ENCODE measurements at regions not wholly inside any gene's neighbourhood (a gene's known extent, or its start where the extent isn't known, plus 50 kb on each side); places are given as distances from the start of the nearest gene placed in this dataset.
"Not testable (repeated sequence)": the region's sequence is repeated elsewhere in the genome, so short reads cannot be mapped to it uniquely, and the experiment has no call there.

GRCh38 chr4:175330236-175330635 is 412.1 kb downstream of the ADAM29 start:
- 95% methylated on average over 2 of the region's 2 CpGs for WGBS
- TF ChIP-seq POLR2AphosphoS5 (IDR thresholded peaks at IDR 0.05) (no peak), EP300 (IDR thresholded peaks at IDR 0.05) (no peak), POLR2A (IDR thresholded peaks at IDR 0.05) (no peak), CTCF (IDR thresholded peaks at IDR 0.05) (no peak)
- Histone ChIP-seq H3K36me3 (no peaks in the 10 kb centered on the region), H3K4me1 (no peaks in the 10 kb centered on the region), H3K27ac (no peak overlapping the region), H3K9me3 (no peaks in the 10 kb centered on the region), H3K27me3 (no peaks in the 10 kb centered on the region), H3K4me3 (no peak overlapping the region)
- no peak for DNase-seq (ENCODE audit: low spot score in 2 of 2)

- WGBS, result 88% methylated on average over 2 of the region's 2 CpGs
- Histone ChIP-seq H3K36me3 (no peaks in the 10 kb centered on the region), H3K27ac (no peak overlapping the region), H3K4me3 (no peak overlapping the region), H3K27me3 (no peaks in the 10 kb centered on the region), H3K9me3 (no peaks in the 10 kb centered on the region), H3K4me1 (no peaks in the 10 kb centered on the region)
- no peak for DNase-seq (ENCODE audit: low spot score in 2 of 2)
- TF ChIP-seq POLR2AphosphoS5 (IDR thresholded peaks at IDR 0.05) (no peak), EP300 (IDR thresholded peaks at IDR 0.05) (no peak), POLR2A (IDR thresholded peaks at IDR 0.05) (no peak), CTCF (IDR thresholded peaks at IDR 0.05) (no peak)
Observed at GRCh38 chr4:175330652-175331051, 412.5 kb downstream of the ADAM29 start.

GRCh38 chr4:175335331-175335730 is 417.2 kb downstream of the ADAM29 start:
- no peak overlapping the region for H3K4me3 ChIP-seq
- no peaks in the 10 kb centered on the region for H3K4me1 ChIP-seq
- TF ChIP-seq EP300 (IDR thresholded peaks at IDR 0.05) (no peak), CTCF (IDR thresholded peaks at IDR 0.05) (no peak), POLR2A (IDR thresholded peaks at IDR 0.05) (no peak), POLR2AphosphoS5 (IDR thresholded peaks at IDR 0.05) (no peak)
- DNase-seq (ENCODE audit: low spot score in 2 of 2), result no peak
- no peak overlapping the region for H3K27ac ChIP-seq
- no peaks in the 10 kb centered on the region for H3K27me3 ChIP-seq
- H3K9me3 ChIP-seq, result no peaks in the 10 kb centered on the region
- no peaks in the 10 kb centered on the region for H3K36me3 ChIP-seq

GRCh38 chr4:175336570-175336969 is 418.4 kb downstream of the ADAM29 start:
- H3K27ac ChIP-seq; H3K9me3 ChIP-seq; H3K4me1 ChIP-seq; DNase-seq (ENCODE audit: low spot score in 2 of 2); H3K4me3 ChIP-seq; H3K36me3 ChIP-seq; H3K27me3 ChIP-seq: not testable (repeated sequence)
- WGBS, result 82% methylated on average over 5 of the region's 5 CpGs

- no peak overlapping the region for H3K27ac ChIP-seq
- no peak for DNase-seq (ENCODE audit: low spot score in 2 of 2)
- H3K36me3 ChIP-seq, result no peaks in the 10 kb centered on the region
- H3K4me3 ChIP-seq, result no peak overlapping the region
- WGBS, result 91% methylated on average over 1 of the region's 1 CpG
- no peaks in the 10 kb centered on the region for H3K9me3 ChIP-seq
- H3K27me3 ChIP-seq, result no peaks in the 10 kb centered on the region
- H3K4me1 ChIP-seq, result no peaks in the 10 kb centered on the region
- TF ChIP-seq POLR2AphosphoS5 (IDR thresholded peaks at IDR 0.05) (no peak), POLR2A (IDR thresholded peaks at IDR 0.05) (no peak), EP300 (IDR thresholded peaks at IDR 0.05) (no peak), CTCF (IDR thresholded peaks at IDR 0.05) (no peak)
Observed at GRCh38 chr4:175339100-175339707, 421.0 kb downstream of the ADAM29 start.

GRCh38 chr4:175341203-175341755 is 423.1 kb downstream of the ADAM29 start:
- TF ChIP-seq CTCF (IDR thresholded peaks at IDR 0.05) (no peak), POLR2A (IDR thresholded peaks at IDR 0.05) (no peak), POLR2AphosphoS5 (IDR thresholded peaks at IDR 0.05) (no peak), EP300 (IDR thresholded peaks at IDR 0.05) (no peak)
- no peak for DNase-seq (ENCODE audit: low spot score in 2 of 2)
- H3K9me3 ChIP-seq, result peaks cover 10% of the 10 kb centered on the region
- no peaks in the 10 kb centered on the region for H3K4me1 ChIP-seq
- H3K27ac ChIP-seq, result no peak overlapping the region
- H3K4me3 ChIP-seq, result no peak overlapping the region
- 25% methylated on average over 2 of the region's 2 CpGs for WGBS
- no peaks in the 10 kb centered on the region for H3K36me3 ChIP-seq
- H3K27me3 ChIP-seq, result no peaks in the 10 kb centered on the region
